Middle frontal gyrus (tissue), 1 donor: ENCODE measurements at regions not wholly inside any gene's neighbourhood (a gene's known extent, or its start where the extent isn't known, plus 50 kb on each side); places are given as distances from the start of the nearest gene placed in this dataset.

ENCODE experiments used
- DNase-seq: peaks from one replicate; pipeline ENCODE4 v3.0.0-alpha.2; 2015; ENCODE audit warnings: low spot score; ENCODE audit errors: extremely low spot score

DNA sequence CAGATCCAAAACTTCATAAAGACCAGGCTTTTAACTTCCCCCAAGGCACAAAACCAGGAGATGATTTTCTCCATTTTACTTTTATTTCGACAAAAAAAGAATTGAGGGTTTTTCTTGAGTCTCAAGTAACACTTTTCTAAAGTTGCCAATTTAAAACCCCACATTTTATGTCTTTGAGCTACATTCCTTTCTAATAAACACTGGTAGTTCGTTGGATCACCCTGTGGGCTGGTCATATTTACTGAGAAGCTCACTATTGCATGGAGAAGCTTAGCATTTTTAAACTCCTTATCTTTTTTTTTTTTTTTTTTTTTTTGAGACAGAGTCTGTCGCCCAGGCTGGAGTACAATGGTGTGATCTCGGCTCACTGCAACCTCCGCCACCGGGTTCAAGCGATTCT lies 255.1 kb upstream of the TPM1 start:
- DNase-seq: no peak

DNA sequence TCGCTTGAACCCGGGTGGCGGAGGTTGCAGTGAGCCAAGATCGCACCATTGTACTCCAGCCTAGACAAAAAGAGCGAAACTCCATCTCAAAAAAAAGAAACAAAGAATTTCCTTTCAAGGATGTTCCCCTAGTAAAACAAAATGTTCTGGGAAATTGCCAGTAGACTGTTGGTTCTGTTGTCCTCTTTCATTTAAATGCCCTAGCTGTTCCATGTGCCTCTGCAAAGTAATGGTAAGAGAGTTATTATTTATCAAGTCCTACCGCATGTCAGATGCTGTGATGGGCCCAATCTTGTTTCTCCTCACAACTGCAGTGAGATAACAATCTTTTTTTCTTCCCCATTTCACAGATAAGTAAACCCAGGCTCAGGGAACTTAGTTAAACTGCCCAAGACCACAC lies 254.3 kb upstream of the TPM1 start:
- no peak for DNase-seq

DNA sequence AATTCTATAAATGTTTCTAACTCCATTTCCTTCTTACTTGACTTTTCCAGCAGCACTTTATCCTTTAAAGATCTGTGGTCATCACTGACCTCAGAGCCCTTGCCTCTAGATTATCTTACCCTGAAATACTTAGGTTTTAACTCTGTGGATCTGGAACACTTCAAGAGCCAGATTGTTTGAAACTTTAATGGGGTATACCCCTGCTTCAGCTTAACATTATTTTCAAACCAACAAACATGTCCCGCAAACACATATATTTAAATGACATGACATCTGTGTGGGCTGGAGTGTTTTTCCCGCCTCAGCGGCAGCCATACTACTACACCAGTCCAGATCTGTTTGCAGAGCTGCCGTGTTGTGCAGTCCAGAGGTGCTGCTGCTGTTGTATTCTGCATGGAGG lies 252.0 kb upstream of the TPM1 start:
- no peak for DNase-seq

DNA sequence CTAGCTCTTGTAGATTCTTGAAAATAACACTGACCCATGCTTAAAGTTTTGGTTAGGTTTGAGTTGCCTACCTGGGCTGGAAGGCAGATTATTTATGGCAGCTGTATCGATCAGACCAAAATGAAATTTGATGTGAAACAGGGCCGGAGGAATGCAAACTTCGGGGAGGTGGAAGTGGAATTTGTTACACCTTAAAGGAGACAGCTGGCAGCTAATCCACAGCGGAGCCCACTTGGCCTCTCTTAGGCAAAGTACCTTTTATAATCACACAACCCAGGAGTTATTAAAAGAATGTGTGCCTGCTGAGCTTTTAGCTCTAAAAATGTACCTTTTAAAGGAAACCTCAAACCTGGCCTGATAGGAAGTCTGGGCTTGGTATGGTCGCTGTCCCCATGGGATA lies 250.9 kb upstream of the TPM1 start:
- no peak for DNase-seq

DNA sequence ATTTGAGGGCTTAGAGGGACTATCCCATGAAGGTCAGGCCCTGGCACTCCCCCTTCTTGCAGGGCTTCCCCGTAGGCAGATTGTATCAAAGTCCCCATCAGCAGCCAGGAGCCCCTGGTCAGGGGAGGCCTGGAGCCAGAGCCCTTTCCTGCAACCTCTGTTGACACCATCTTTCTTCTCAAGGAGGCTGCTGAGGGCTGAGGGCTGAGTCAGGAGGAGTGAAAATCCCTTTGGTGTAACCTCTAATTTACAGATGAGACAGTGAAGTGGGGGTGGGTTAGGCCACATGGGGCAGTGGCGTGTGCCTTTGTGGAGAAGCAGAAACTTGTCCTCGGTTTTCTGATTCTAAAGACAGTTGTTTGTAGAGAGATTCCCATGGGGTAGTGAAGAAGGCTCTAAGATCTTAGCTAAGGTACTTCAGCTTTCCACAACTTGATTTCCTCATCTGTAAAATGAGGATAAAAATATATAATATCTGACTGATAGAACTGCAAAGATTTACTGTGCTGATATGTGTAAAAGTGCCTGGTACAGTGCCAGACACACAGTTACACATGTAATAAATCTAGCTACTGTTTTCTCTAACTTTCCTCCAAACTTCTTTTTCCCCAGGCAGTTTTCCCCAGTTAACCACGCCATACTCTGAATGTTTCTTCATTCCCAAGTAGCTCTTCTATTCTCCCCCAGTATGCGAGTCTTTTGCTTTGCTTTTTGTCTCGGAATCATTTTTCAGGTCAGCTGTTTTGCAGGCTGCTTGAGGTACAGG lies 249.4 kb upstream of the TPM1 start:
- no peak for DNase-seq

DNA sequence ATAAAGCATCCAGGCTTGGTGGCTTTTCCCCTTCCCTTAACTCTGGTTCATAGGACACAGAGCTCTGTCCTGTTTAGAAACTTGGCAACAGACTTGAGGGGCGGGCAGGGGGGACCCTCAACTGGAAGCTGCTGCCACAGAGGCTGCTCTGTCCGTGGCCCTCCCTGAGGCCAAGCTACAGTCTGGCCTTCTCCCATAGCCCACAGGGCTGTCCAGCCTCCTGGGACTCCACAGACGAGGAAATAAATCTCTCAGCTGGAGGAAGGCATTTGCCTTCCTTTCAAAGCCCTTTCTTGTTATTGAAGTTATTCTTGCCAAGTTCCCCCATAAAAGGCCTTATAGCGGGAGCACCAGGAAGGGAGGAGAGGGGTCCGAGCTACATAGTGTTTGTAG lies 248.8 kb upstream of the TPM1 start:
- DNase-seq: no peak

DNA sequence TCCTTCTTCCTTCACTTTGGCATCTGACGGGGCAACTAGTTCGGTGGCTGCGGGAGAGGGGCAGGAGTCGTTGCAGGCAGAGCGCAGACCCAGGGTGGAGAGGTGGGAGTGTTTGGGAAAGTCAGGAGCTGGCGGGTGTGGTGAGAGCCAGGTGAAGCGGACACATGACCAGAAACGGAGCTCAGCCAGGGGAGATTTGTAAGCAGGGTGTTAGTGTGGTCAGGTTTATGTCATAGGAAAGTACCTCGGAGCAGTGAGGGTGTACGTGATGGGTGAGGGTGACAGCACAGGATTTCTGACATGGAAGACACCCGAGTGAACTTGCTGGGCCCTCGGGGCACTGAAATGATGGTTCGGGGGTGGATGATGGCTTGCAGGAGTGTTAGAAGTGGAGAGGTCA lies 247.4 kb upstream of the TPM1 start:
- DNase-seq: no peak

DNA sequence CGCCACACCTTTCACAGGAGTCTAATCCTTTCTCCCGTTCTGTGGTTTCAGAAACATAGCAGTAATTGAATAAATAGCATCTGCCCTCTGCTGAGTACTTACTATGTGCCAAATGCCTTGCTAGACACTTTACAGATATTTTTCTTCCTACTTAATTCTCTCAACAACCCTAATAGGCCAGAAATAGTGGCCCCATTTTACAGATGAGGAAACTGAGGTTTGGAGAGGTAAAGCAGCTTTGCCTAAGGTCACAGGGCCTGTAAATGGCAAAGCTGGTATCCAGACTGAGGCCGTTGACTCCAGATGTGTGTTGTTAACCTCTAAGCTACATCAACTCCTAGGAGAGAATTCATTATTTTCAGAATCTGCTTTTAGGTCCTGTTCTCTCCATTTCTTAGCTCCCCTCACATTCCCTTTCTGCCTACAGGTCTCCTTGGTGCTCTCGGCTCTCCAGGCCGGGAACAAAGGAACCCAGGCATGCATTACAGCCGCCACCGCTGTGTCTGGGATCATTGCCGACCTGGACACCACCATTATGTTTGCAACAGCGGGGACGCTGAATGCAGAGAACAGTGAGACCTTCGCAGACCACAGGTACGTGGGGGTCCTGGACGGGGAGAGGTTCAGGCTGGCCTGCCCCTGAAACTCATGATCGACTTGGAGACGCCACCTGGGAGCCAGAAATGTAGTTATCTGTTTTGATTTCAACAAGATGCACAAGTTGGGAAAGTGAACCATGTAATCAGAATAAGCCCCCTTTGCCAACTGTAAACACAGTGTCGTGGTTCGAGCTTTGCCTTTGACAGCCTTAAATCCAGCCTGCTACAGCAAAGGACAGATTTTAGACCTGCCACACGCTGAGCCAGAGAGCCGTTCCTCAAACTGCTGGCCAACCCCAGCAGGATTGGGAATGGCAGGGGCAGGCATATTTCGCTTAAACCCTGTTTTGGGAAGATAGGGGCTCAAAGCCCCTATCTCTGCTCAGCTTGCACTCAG lies 246.5 kb upstream of the TPM1 start:
- no peak for DNase-seq

DNA sequence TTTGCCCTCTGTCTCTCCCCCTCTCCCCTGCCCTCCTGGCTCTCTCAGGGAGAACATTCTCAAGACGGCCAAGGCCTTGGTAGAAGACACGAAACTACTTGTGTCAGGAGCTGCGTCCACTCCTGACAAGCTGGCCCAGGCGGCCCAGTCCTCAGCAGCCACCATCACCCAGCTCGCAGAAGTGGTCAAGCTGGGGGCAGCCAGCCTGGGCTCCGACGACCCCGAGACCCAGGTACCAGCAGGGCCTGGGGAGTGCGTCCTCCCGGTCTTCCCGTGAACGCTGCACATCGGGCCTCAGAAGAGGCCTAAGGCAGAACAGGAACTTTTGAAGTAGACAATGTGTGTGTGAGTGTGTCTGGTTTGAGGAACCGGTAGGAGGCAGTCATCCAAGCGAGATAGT lies 245.4 kb upstream of the TPM1 start:
- no peak for DNase-seq

DNA sequence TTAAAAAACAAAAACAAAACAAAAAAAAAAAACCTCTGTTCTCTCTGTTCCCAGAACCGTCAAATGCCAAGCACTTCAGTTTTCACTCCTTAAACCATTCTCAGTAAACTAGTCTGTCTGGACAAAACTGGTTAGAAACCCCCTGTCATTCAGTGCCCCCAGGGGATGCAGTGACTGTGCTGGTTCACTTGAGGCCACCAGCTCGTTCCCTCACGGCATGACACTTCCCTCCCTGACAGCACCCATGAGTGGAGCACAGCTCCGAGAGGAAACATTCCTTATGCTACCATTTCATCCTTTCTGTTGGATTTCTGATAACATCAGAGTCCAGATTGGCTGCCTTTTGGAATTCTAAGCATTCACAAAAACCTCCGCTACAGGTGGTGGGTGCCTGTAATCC lies 244.0 kb upstream of the TPM1 start:
- DNase-seq: no peak

DNA sequence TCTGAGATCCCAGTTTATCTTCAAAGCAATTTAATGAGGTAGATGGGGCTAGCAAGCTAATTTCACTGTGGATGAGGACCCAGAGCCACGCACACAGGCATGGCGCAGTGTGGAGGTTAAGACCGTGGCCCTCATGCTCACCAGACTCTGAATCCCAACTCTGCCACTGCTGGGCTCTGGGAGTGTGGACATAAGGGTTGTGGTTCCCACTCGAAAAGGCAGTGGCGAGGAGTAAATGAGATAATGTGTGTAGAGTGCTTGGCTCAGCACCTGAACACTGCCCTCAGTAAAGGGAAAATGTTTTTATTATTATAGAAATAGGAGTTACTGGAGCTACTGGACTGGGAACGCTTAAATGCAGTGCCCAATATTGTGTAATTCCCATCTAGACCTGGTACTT lies 243.5 kb upstream of the TPM1 start:
- no peak for DNase-seq

DNA sequence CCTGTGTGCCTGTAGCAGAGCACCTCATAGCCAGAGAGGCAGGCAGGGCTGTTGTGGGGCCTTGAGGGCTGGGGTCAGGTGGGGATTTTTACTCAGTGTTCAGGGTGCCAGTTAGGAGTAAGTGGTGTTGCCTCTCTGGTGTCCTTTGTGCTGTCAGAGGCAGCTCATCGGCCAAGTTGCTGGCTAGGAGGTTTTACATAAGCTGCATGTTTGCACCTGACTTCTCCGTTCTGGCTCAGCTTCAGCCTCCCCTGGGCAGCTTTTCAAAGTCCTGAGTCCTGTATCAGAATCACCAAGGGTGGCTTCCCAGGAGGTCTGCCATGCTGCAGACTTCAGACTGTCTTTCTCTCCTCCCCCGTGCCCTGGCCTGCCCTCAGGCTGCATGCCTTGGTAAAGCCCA lies 242.6 kb upstream of the TPM1 start:
- no peak for DNase-seq

DNA sequence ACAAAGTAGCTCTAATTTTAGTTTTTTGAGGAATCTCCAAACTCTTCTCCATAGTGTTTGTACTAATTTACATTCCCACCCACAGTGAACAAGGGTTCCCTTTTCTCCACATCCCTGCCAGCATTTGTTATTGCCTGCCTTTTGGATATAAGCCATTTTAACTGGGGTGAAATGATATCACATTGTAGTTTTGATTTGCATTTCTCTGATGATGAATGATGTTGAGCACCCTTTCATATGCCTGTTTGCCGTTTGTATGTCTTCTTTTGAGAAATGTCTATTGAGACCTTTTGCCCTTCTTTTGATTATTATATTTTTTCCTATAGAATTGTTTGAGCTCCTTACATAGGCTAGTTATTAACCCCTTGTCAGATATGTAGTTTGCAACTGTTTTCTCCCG lies 239.9 kb upstream of the TPM1 start:
- no peak for DNase-seq

DNA sequence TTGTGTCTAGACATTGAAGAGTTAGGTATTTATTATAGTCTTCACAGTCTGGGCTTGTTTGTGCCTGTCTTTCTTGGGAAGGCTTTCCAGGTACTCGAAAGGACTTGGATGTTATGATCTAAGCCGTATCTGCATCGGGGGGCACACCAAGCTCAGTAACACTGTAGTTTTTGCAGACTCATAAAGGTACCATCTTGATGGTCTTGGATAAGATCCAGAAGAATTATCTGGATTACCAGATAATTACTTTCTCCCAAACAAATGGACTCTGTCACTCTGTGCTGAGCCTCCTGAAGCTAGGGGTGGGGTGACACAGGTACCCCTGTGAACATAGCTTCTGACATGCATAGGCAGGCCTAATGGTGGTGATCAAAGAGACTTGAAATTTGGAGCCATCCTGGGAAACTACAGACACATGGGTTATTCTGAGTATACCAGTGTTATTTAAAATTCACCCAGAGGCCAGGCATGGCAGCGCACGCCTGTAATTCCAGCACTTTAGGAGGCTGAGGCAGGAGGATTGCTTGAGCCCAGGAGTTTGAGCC lies 238.6 kb upstream of the TPM1 start:
- no peak for DNase-seq

DNA sequence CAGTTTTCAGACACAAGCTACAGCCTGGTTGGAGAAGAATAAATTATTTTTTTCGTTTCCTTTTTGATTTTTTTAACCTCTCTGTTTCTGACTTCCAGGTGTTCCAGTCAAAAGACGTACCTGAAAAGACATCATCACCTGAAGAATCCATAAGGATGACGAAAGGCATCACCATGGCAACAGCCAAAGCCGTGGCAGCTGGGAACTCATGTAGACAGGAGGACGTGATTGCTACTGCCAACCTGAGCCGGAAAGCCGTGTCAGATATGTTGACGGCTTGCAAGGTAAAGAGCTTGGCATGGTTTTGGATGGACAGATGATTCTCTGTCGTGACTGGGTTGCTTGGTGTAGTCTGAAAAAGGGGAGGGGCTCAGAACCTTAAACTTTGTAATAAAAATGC lies 237.0 kb upstream of the TPM1 start:
- no peak for DNase-seq

DNA sequence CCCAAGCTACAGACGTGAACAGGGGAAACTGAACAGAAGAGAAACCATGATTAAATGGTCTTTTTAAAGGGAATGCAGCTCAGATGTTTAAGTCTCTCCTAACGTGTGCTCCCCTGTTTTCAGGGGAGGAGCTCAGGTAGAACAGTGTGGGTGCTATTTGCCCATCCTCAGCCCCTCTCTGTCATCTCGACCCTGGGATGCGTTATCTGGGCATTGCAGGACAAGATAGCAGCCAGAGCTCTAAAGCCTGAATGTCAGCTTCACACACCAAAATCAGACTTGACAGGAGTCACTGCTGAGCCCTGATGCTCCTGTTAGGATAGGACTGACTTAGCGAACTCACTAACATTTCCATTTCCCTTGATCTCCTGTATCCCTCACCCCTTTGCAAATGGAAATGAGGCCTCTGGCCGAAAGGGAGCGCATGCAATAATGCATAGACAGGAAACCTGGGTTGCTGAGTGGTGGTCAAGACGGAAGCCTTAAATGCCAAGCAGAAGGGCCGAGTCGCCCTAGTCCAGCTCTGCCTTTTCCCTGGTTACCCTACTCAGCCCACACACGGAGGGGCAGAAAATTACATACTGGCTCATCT lies 234.9 kb upstream of the TPM1 start:
- no peak for DNase-seq

DNA sequence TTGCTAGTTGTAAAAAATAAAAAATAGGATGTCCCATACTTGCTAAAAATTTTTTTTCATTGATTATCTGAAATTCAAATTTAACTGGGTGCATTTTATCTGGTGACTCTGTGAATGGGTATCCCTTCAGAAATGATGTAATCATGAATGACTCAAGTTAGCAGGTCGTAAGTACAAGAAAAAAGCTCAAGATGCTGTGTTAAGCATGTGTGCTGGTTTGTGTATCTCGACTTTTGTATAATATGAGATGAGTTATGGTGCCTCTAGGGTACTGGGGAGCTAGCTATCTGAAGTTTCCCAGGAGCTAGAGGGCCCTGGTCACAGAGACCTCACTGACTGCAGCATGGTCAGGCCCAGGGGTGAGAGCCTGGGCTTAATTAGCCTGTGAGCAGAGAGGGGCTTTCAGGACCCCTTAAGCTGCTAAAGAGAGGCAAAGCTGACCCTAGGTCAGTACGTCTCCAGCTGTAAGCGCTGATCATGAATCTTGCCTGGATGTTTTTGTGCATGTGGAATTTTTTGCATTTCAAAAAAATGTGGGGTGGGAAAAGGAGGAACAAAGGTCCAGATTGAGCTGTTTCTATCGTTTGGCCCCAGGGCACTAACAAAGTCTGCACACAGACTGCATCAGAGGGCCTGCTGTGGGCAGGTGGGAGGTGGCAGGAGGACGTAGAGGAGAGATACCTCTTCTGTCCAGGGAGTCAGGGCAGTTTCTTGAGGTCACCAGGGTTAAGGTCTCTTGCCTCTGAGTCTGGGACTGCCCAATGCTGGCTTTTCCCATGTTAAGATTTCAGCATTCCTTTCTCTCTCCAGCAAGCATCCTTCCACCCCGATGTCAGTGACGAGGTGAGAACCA lies 233.2 kb upstream of the TPM1 start:
- no peak for DNase-seq

DNA sequence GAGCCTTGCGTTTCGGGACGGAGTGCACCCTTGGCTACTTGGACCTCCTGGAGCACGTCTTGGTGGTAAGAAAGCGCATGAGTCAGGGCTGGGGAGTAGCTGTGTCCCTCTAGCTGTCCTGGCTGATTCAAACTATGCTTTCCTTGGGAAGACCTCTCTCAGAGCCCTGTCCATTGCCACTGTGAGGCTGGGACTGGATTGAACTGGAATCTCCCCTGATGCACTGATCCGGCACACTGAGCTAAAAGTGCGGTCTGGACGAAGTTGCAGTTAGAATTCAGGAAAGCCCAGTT lies 232.6 kb upstream of the TPM1 start:
- no peak for DNase-seq

DNA sequence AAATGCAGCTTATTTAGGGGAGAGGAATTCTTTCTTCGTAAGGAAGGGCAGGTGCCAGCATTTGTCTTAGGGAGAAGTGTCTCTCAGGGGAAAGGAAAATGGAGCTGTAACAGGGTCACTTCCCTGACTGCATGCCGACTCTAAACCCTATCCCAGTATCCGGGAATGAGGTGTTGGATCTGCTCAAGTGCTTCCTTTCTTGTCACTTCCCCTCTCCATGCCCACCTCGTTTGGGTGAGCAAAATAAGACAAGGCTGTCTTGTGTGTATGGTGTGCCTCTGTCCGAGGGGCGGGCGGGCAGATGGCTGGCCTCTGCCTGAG lies 230.1 kb upstream of the TPM1 start:
- no peak for DNase-seq

DNA sequence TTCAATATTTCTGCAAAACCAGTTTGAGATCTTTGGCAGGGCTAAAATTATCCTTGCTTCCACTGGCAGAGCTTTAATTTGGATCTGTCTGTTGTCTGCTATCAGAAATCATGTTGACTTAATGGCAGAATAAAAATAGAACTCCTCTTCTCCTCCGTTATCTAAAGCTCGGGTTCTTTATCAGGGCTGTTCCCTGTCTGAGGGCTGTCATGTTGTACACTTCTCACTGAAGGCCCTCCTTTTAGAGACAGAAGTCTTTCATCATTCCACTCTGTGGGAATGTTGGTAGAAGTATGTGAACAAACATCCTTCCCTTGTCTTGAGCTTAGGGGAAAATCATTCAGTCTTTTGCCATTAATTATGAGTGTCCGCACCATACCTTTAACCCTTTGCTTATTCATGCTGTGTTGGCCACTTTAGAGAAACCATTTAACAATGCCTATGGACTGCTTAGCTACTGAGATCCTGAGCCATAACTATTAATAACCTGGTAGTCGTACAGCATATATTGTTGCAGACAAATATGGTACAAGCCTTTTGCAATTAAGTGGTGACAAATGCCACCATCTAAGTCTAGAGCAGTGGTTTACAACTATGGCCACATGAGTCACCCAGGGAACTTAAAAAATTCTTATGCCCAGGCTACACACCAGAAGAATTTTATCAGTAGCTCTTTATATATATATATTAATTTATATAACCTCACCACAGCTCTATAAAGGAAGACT lies 226.0 kb upstream of the TPM1 start:
- no peak for DNase-seq

DNA sequence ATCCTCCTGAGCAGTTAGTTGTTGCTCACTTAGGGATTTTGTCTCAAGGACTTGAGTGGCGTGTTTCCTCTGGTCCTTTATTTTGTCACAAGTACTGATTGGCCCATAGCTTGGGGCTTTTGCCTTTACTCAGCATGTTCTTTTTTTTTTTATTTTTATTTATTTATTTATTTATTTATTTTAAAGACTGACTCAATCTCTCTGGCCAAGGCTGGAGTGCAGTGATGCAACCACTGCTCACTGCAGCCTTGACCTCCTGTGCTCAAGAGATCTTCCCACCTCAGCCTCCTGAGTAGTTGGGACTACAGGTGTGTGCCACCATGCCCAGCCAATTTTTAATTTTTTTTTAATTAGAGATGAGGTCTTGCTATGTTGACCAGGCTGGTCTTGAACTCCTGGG lies 223.9 kb upstream of the TPM1 start:
- no peak for DNase-seq
